GM13976 (cell line): ENCODE measurements at regions not wholly inside any gene's neighbourhood (a gene's known extent, or its start where the extent isn't known, plus 50 kb on each side); places are given as distances from the start of the nearest gene placed in this dataset.

Experiments
- DNase-seq: peaks from one replicate; pipeline ENCODE4 v3.0.0; 2012; ENCODE audit warnings: low spot score
- CTCF ChIP-seq: IDR thresholded peaks from 2 replicates; pipeline ENCODE4 v1.5.1; 2012; ENCODE audit warnings: borderline replicate concordance, mild to moderate bottlenecking; ENCODE audit not compliant: insufficient read depth; ENCODE audit errors: extremely low read depth, missing control alignments, control extremely low read depth
- in situ Hi-C: fragments of 300-500 bp; cut with MboI; formaldehyde crosslinking; loops from one replicate; pipeline ENCODE4 v1.12.0; 2022; ENCODE audit warnings: low sequenced_read_pairs, mixed read lengths, inconsistent platforms; ENCODE audit not compliant: unreplicated experiment

DNA sequence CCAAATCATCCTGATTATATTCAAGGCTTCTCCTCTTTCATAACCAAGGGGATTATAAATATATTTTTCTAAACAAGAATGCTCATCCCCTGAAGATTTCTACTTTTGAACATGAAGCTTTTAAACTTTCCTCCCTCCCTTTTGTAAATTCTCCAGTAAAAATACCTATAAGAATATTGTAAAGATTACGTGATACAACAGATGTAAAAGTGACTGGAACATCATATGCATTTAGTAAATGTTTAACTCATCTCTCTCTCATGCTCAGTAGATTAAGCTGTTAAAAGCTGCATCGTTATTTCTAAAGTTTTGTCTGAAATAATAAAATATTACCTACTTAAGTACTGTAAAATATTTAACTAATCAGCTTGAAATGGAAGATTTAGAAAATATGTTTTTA lies 281.1 kb downstream of the SPRY2 start:
- DNase-seq = no peak
- in situ Hi-C loops = no loop called here
- TF ChIP-seq CTCF = no peak

DNA sequence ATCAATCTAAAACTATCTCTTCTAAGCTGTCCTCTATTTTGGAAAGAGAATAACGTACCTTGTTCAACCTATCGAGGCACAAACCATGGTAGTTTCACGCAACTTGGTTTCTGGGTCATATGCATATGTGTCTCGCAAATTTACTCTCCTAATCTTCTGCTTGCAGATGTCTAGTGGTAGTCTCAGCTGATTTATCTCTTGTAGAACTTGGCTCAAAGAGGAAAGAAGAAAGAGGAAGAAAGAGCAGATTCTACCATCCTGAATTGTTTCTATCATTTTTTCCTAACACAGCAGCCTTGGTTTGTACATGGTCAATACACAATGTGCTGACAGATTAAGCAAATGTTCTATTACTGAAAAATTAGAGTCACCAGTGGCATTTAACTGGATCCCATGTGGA lies 282.3 kb downstream of the SPRY2 start:
- in situ Hi-C loops = no loop called here
- no peak for TF ChIP-seq CTCF
- DNase-seq = no peak

DNA sequence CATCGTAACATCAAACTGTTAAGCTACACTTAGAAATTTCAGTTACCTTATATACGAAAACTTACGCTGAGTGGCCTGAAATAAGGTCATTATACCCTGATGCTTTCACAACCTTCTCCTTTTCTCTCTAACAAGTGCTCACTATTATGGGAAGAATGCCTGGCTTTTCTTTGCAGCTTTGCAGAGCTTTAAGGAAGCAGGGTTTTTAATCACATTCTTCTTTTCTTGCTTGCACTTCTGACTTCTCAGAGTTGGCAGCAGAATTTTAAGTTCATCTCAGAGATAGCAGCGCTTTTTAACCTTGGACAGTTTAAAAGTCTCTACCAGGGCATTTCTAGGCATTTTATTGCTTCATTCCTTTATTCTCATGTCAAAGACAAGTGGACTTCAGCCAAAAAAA lies 285.1 kb downstream of the SPRY2 start:
- in situ Hi-C loops = no loop called here
- no peak for DNase-seq
- TF ChIP-seq CTCF = no peak

DNA sequence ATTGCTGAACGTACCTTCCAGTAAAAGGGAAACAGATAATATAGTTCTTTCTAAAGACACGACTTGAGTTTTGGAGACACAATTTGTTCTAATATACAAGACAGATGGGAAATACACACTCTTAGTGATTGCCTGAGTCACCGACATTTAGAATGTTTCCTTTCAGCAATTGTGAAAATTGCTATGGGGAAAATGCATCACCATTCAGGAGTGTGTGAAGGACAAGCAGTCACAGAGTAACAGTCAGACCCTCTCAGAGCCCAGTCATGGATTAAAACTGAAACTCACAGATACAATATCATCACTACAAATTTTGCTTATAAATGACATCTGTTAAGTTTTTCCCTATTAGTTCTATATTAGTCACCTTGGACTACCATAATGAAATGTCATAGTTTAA lies 286.1 kb downstream of the SPRY2 start:
- no peak for TF ChIP-seq CTCF
- DNase-seq = no peak
- in situ Hi-C loops = no loop called here

DNA sequence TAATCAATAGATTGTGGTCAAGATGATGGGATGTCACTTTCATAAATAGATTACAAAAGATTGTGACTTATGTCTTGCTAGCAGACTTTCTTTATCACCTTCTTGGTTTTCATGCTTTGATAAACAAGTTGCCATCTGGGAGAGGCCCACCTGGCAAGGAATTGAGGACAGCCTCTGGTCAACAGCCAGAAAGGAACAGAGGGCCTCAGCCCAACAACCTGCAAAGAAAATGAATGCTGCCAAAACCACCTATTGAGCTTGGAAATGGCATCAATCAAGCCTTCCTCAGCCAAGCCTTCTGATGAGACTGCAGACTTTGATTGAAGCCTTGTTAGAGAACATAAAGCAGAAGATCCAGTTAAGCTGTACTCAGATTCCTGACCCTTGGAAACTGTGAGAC lies 288.6 kb downstream of the SPRY2 start:
- in situ Hi-C loops = no loop called here
- no peak for TF ChIP-seq CTCF
- no peak for DNase-seq

- in situ Hi-C loops = no loop called here
- DNase-seq = no peak
- TF ChIP-seq CTCF = no peak
Observed at GRCh38 chr13:80050252-80050651, 290.7 kb downstream of the SPRY2 start.

- DNase-seq = peak; percentile 41
- TF ChIP-seq CTCF = no peak
- in situ Hi-C loops = no loop called here
Observed at GRCh38 chr13:80048802-80049201, 292.1 kb downstream of the SPRY2 start.
